ENCODE measurements at regions not wholly inside any gene's neighbourhood (a gene's known extent, or its start where the extent isn't known, plus 50 kb on each side); places are given as distances from the start of the nearest gene placed in this dataset.

DNA sequence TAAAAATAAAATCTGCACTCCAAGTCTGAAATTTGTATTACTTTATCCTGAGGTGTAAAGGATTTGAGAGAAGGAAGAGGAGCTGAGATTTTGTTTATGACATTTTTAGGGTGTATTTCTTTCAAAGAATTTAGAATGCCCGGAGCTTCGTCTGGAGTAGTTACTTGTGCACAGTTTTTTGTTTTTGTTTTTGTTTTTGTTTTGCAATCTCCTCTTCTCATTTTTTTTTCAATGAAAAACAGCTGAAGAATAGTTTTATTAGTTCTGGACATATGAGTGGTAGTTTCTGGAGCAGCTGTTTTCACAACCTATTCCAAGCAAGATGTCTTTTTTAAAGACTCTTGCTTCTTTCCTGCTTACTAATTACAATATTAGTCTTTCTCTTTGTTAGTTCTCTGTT lies 408.2 kb upstream of the PTGER4 start:
- TF ChIP-seq ZFX (IDR thresholded peaks at IDR 0.05): no peak
- TF ChIP-seq, protein P1, sequence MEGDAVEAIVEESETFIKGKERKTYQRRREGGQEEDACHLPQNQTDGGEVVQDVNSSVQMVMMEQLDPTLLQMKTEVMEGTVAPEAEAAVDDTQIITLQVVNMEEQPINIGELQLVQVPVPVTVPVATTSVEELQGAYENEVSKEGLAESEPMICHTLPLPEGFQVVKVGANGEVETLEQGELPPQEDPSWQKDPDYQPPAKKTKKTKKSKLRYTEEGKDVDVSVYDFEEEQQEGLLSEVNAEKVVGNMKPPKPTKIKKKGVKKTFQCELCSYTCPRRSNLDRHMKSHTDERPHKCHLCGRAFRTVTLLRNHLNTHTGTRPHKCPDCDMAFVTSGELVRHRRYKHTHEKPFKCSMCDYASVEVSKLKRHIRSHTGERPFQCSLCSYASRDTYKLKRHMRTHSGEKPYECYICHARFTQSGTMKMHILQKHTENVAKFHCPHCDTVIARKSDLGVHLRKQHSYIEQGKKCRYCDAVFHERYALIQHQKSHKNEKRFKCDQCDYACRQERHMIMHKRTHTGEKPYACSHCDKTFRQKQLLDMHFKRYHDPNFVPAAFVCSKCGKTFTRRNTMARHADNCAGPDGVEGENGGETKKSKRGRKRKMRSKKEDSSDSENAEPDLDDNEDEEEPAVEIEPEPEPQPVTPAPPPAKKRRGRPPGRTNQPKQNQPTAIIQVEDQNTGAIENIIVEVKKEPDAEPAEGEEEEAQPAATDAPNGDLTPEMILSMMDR (conservative IDR thresholded peaks at IDR 0.05): no peak
- no peak overlapping the region for H3K27ac ChIP-seq

DNA sequence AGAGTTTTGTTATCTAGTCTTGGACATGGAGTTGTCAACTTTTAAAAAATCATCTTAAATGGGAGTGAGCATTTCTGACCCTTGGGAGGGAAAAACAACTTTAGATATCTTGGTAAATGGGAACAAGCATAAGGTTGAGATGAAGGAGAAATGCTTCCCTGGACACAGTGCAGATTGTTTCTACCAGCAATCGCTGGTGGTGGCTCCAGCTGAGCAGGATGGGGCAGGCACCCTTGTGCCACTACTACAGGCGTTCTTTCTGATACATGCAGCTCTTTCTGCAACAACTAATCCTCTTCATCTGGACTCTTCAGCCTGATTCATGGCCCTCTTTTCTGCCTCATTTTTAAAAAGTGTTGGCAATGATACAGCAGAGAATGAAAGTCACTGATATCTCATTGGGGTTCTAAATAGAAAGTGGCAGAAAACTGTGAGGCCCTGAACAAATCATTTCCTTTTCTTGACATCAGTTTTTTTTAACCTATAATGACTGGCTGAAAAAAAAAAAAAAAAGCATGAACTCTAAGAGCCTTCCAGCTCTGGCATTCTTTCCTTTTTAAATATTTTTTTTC lies 409.4 kb upstream of the PTGER4 start:
- no peak for TF ChIP-seq ZFX (IDR thresholded peaks at IDR 0.05)
- TF ChIP-seq, protein P1 (conservative IDR thresholded peaks at IDR 0.05): no peak
- H3K27ac ChIP-seq: no peak overlapping the region

DNA sequence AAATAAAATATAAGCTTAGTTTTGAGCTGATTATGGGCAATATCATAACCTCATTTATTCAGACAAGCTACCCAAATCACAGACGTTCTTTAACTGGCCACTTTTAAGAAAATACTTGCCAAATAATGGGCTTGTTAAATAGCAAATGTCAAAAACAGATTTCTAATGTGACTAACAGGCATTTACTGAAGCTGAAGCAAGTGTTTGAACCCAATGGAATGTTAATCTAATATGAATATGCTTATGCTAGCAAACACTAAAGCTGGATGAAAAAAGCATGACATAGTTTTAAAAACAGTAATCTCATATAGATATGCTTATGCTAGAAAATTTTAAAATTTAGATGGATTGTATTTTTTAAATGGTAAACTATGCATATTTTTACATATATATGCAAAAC lies 411.6 kb upstream of the PTGER4 start:
- TF ChIP-seq, protein P1 (conservative IDR thresholded peaks at IDR 0.05): no peak
- no peak for TF ChIP-seq ZFX (IDR thresholded peaks at IDR 0.05)
- no peak overlapping the region for H3K27ac ChIP-seq

DNA sequence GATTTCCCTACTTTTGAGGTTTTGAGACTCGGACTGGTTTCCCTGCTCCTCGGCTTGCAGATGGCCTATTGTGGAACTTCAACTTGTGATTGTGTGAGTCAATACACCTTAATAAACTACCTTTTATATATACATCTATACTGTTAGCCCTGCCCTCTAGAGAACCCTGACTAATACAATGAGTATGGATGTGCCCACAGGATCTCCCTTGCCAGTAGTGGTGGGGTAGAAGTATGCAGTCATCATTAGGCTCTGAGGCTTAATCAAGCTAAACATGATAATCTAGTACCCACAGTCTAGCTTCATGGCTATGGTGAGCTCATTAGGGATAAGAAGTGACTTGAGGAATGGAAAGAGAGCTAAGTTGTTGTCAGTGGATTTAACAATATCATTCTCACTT lies 412.8 kb upstream of the PTGER4 start:
- H3K27ac ChIP-seq: no peak overlapping the region
- TF ChIP-seq, protein P1 (conservative IDR thresholded peaks at IDR 0.05): no peak
- no peak for TF ChIP-seq ZFX (IDR thresholded peaks at IDR 0.05)

DNA sequence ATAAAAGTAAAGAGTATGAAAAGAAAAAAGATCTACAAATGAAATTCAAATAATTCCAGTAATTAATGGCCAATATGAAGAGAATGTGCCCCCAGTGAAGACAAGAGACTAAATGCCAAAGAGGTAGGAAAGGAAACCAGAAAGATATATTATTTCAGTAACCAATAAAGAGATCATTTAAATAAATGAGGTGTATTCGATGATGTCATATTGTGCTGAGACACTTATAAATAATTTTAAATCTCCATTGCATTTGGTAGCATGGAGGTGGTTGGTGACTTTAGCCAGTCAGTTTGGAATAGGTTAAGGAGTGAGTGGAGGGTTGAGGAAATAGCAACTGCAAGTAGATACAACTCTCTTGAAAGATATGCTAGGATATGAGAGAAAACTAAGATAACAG lies 417.7 kb upstream of the PTGER4 start:
- H3K27ac ChIP-seq: no peak overlapping the region
- TF ChIP-seq, protein P1 (conservative IDR thresholded peaks at IDR 0.05): no peak
- no peak for TF ChIP-seq ZFX (IDR thresholded peaks at IDR 0.05)

DNA sequence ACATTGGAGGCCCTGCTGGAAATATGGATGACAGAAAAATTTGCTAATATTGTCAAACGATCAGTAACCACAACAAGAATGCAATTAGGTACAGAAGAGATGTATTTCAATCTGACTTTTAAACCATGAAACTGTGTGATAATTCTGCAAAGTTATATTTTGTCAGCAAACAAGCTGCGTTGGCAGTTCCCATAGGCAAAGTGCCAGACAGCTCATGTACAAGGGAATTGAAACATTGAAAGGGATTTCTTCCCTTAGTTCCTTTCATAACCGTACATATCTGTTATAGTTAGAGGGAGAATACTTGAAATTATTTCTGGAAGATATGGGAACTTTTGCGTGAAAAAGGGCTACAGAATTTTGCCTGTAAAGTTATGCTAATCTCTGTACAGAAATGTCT lies 419.4 kb upstream of the PTGER4 start:
- TF ChIP-seq ZFX (IDR thresholded peaks at IDR 0.05): no peak
- TF ChIP-seq, protein P1 (conservative IDR thresholded peaks at IDR 0.05): no peak

DNA sequence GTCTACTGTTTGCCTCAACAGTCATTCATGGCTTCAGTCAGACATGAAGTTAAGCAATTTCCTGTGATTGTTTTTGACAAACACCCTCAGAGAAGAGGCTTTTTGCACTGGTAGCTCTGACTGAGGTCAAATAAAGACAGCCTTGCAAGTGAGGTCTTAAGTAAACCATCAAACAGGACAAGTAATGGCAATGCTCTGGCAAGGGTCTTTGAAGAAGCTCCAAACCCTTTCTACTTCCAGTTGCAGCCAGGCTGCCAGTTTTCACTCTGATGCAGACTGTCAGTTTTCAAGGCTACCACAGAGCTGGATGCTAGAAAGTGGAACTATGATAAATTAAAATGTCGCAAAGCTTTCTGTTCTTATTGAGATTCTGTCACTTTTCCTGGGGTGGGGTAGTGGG lies 421.5 kb upstream of the PTGER4 start:
- TF ChIP-seq, protein P1 (conservative IDR thresholded peaks at IDR 0.05): no peak

More for the DNA sequence above, 419.4 kb upstream of the PTGER4 start:
- no peak overlapping the region for H3K27ac ChIP-seq

More for the DNA sequence above, 421.5 kb upstream of the PTGER4 start:
- H3K27ac ChIP-seq: no peak overlapping the region
